Naive thymus-derived CD4-positive, alpha-beta T cell (primary cell): ENCODE measurements at regions not wholly inside any gene's neighbourhood (a gene's known extent, or its start where the extent isn't known, plus 50 kb on each side); places are given as distances from the start of the nearest gene placed in this dataset.
"Not testable (repeated sequence)": the region's sequence is repeated elsewhere in the genome, so short reads cannot be mapped to it uniquely, and the experiment has no call there.

ENCODE experiments used
- ATAC-seq: fragments of 150-1000 bp; cut with Tn5 transposase; 2 replicates; pipeline ENCODE4 v1.10.0; 2021; ENCODE audit warnings: mild to moderate bottlenecking, moderate library complexity
- CTCF ChIA-PET: fragments of 350-600 bp; sonication (Branson Sonifier 250); formaldehyde crosslinking; loops from one replicate; lab custom pipeline; 2021; ENCODE audit warnings: antibody characterized with exemption; lab: Charles Lee
- POLR2A ChIA-PET: fragments of 350-600 bp; sonication (Branson Sonifier 250); formaldehyde crosslinking; loops from one replicate; lab custom pipeline; 2021; ENCODE audit warnings: antibody characterized with exemption, inconsistent platforms; lab: Charles Lee
- DNase-seq, 9 donors: peaks; one replicate each; pipeline versions ENCODE4 v3.0.0 to v3.0.0-alpha.2; 2020 to 2022; ENCODE audit warnings: mixed read lengths in 1 of 9
- H3K27ac ChIP-seq: one replicate; pipeline ENCODE4 v1.7.0; 2013; ENCODE audit warnings: mild to moderate bottlenecking, low read depth, low read length, moderate library complexity
- H3K27me3 ChIP-seq, 2 donors: one replicate each; pipeline ENCODE4 v1.7.0; 2013; ENCODE audit warnings: low read length in 2 of 2, mild to moderate bottlenecking in 2 of 2, moderate library complexity in 2 of 2; ENCODE audit not compliant: control insufficient read depth in 2 of 2, insufficient read depth in 2 of 2
- H3K36me3 ChIP-seq, 3 experiments: 1 replicate in 2 of 3; 2 replicates in 1 of 3; pipeline ENCODE4 v1.7.0; 2013; ENCODE audit warnings: low read length in 3 of 3, mild to moderate bottlenecking in 3 of 3, moderate library complexity in 1 of 3; ENCODE audit not compliant: insufficient read depth in 3 of 3, control insufficient read depth in 2 of 3
- H3K4me1 ChIP-seq, 2 donors: one replicate each; pipeline ENCODE4 v1.7.0; 2013; ENCODE audit warnings: low read length in 2 of 2, mild to moderate bottlenecking in 2 of 2, moderate library complexity in 1 of 2; ENCODE audit not compliant: control insufficient read depth in 2 of 2, insufficient read depth in 2 of 2
- H3K4me3 ChIP-seq: 2 replicates; pipeline ENCODE4 v1.7.0; 2013; ENCODE audit warnings: mild to moderate bottlenecking, low read length
- H3K9me3 ChIP-seq, 3 experiments: 1 replicate in 2 of 3; 2 replicates in 1 of 3; pipeline ENCODE4 v1.7.0; 2013; ENCODE audit warnings: low read length in 3 of 3; ENCODE audit not compliant: control insufficient read depth in 2 of 3
- H3K27ac Mint-ChIP-seq, 9 donors: one replicate each; pipeline ENCODE4 v1.8.0; 2020 to 2022; ENCODE audit warnings: mixed read lengths in 9 of 9, mild to moderate bottlenecking in 8 of 9, moderate library complexity in 5 of 9, inconsistent platforms in 2 of 9
- H3K27me3 Mint-ChIP-seq, 5 donors: one replicate each; pipeline ENCODE4 v1.8.0; 2021 to 2022; ENCODE audit warnings: mixed read lengths in 5 of 5, mild to moderate bottlenecking in 1 of 5
- H3K36me3 Mint-ChIP-seq, 5 donors: one replicate each; pipeline ENCODE4 v1.8.0; 2020 to 2022; ENCODE audit warnings: mixed read lengths in 5 of 5, mild to moderate bottlenecking in 3 of 5, inconsistent platforms in 1 of 5
- H3K4me1 Mint-ChIP-seq, 7 donors: one replicate each; pipeline ENCODE4 v1.8.0; 2020 to 2022; ENCODE audit warnings: mixed read lengths in 7 of 7, mild to moderate bottlenecking in 3 of 7, inconsistent platforms in 1 of 7
- H3K4me3 Mint-ChIP-seq, 10 donors: one replicate each; pipeline ENCODE4 v1.8.0; 2020 to 2022; ENCODE audit warnings: mild to moderate bottlenecking in 10 of 10, mixed read lengths in 10 of 10, moderate library complexity in 6 of 10, inconsistent platforms in 2 of 10
- H3K9me3 Mint-ChIP-seq, 11 donors: one replicate each; pipeline ENCODE4 v1.8.0; 2020 to 2022; ENCODE audit warnings: mixed read lengths in 11 of 11, mild to moderate bottlenecking in 4 of 11, inconsistent platforms in 1 of 11, moderate library complexity in 1 of 11
- intact Hi-C, 2 donors: fragments of 100-400 bp; cut with micrococcal nuclease; formaldehyde crosslinking; loops; one replicate each; pipeline ENCODE4 v1.15.1; 2023

GRCh38 chr7:8338206-8338605 lies 76.2 kb upstream of the ICA1 start:
- POLR2A ChIA-PET: no interaction called here

GRCh38 chr7:8343556-8343955 lies 81.6 kb upstream of the ICA1 start:
- no peak overlapping the region for H3K27ac Mint-ChIP-seq
- no peaks in the 10 kb centered on the region for H3K4me1 ChIP-seq
- intact Hi-C loops: no loop called here
- H3K4me3 Mint-ChIP-seq: no peak overlapping the region
- H3K9me3 ChIP-seq: no peaks in the 10 kb centered on the region
- no peak overlapping the region for H3K4me3 ChIP-seq
- ATAC-seq (no peak), DNase-seq (no peak)
- no peaks in the 10 kb centered on the region for H3K27me3 ChIP-seq
- peaks cover 0 to 6% (median 0%) of the 10 kb centered on the region in 5 donors for H3K36me3 Mint-ChIP-seq
- no peaks in the 10 kb centered on the region for H3K4me1 Mint-ChIP-seq
- no peaks in the 10 kb centered on the region for H3K36me3 ChIP-seq
- peaks cover 0 to 12% (median 0%) of the 10 kb centered on the region in 11 donors for H3K9me3 Mint-ChIP-seq
- POLR2A ChIA-PET: no interaction called here
- CTCF ChIA-PET: interaction anchor here (0.5 kb wide), 1 partner anchor 1828 kb away, joined by 3 read pairs; no protein-coding TSS in a partner anchor
- no peak overlapping the region for H3K27ac ChIP-seq
- peaks cover 4 to 27% (median 18%) of the 10 kb centered on the region in 5 donors for H3K27me3 Mint-ChIP-seq

More at GRCh38 chr7:8338206-8338605, 76.2 kb upstream of the ICA1 start:
- Mint-ChIP-seq H3K27ac (no peak overlapping the region), H3K36me3 (no peaks in the 10 kb centered on the region), H3K4me3 (no peak overlapping the region), H3K27me3 (peaks cover 2 to 16% (median 9%) of the 10 kb centered on the region in 5 donors), H3K9me3 (peaks cover 0 to 3% (median 0%) of the 10 kb centered on the region in 11 donors), H3K4me1 (no peaks in the 10 kb centered on the region)
- CTCF ChIA-PET: no interaction called here
- H3K27ac ChIP-seq: no peak overlapping the region
- H3K4me1 ChIP-seq: no peaks in the 10 kb centered on the region
- DNase-seq (no peak), ATAC-seq (no peak)
- H3K9me3 ChIP-seq: no peaks in the 10 kb centered on the region
- intact Hi-C loops: no loop called here
- no peak overlapping the region for H3K4me3 ChIP-seq
- H3K36me3 ChIP-seq: no peaks in the 10 kb centered on the region
- no peaks in the 10 kb centered on the region for H3K27me3 ChIP-seq

- H3K4me1 Mint-ChIP-seq, POLR2A ChIA-PET, intact Hi-C loops, DNase-seq, H3K27ac Mint-ChIP-seq, CTCF ChIA-PET, ATAC-seq, H3K27ac ChIP-seq, H3K27me3 ChIP-seq, H3K36me3 ChIP-seq, H3K4me1 ChIP-seq, H3K36me3 Mint-ChIP-seq, H3K4me3 Mint-ChIP-seq, H3K9me3 ChIP-seq, H3K4me3 ChIP-seq: not testable (repeated sequence)
- peaks cover 0 to 12% (median 0%) of the 10 kb centered on the region in 11 donors for H3K9me3 Mint-ChIP-seq
- peaks cover 2 to 27% (median 26%) of the 10 kb centered on the region in 5 donors for H3K27me3 Mint-ChIP-seq
Measured at GRCh38 chr7:8347395-8347794, 85.4 kb upstream of the ICA1 start.

- H3K4me1 ChIP-seq, H3K4me3 ChIP-seq, H3K27ac Mint-ChIP-seq, H3K27ac ChIP-seq, H3K27me3 ChIP-seq, CTCF ChIA-PET, DNase-seq, H3K4me1 Mint-ChIP-seq, ATAC-seq, H3K4me3 Mint-ChIP-seq, H3K36me3 ChIP-seq, POLR2A ChIA-PET, H3K36me3 Mint-ChIP-seq, H3K9me3 ChIP-seq, H3K9me3 Mint-ChIP-seq, intact Hi-C loops: not testable (repeated sequence)
- peaks cover 0 to 22% (median 10%) of the 10 kb centered on the region in 5 donors for H3K27me3 Mint-ChIP-seq
Measured at GRCh38 chr7:8351654-8352053, 81.8 kb upstream of the NXPH1 start.

GRCh38 chr7:8353991-8354390 lies 79.4 kb upstream of the NXPH1 start:
- H3K9me3 ChIP-seq: no peaks in the 10 kb centered on the region
- H3K4me3 ChIP-seq: no peak overlapping the region
- intact Hi-C loops: no loop called here
- no peaks in the 10 kb centered on the region for H3K36me3 ChIP-seq
- ATAC-seq (no peak), DNase-seq (no peak)
- ChIA-PET CTCF (no interaction called here), POLR2A (no interaction called here)
- no peaks in the 10 kb centered on the region for H3K36me3 Mint-ChIP-seq
- no peak overlapping the region for H3K27ac Mint-ChIP-seq
- peaks cover 0 to 23% (median 11%) of the 10 kb centered on the region in 5 donors for H3K27me3 Mint-ChIP-seq
- no peaks in the 10 kb centered on the region for H3K4me1 Mint-ChIP-seq
- H3K27ac ChIP-seq: no peak overlapping the region
- peaks cover 0 to 4% (median 0%) of the 10 kb centered on the region in 11 donors for H3K9me3 Mint-ChIP-seq
- no peaks in the 10 kb centered on the region for H3K4me1 ChIP-seq
- H3K27me3 ChIP-seq: no peaks in the 10 kb centered on the region
- no peak overlapping the region for H3K4me3 Mint-ChIP-seq

- no peak overlapping the region for H3K27ac Mint-ChIP-seq
- ChIA-PET POLR2A (no interaction called here), CTCF (no interaction called here)
- ATAC-seq (no peak), DNase-seq (no peak)
- Histone ChIP-seq H3K27ac (no peak overlapping the region), H3K9me3 (no peaks in the 10 kb centered on the region), H3K4me3 (no peak overlapping the region), H3K36me3 (no peaks in the 10 kb centered on the region), H3K4me1 (no peaks in the 10 kb centered on the region), H3K27me3 (no peaks in the 10 kb centered on the region)
- no peaks in the 10 kb centered on the region for H3K36me3 Mint-ChIP-seq
- H3K27me3 Mint-ChIP-seq: peaks cover 0 to 25% (median 14%) of the 10 kb centered on the region in 5 donors
- no peaks in the 10 kb centered on the region for H3K4me1 Mint-ChIP-seq
- intact Hi-C loops: no loop called here
- H3K4me3 Mint-ChIP-seq: no peak overlapping the region
- peaks cover 0 to 9% (median 0%) of the 10 kb centered on the region in 11 donors for H3K9me3 Mint-ChIP-seq
Measured at GRCh38 chr7:8354503-8354902, 78.9 kb upstream of the NXPH1 start.

- DNase-seq (no peak), ATAC-seq (no peak)
- H3K27me3 ChIP-seq: no peaks in the 10 kb centered on the region
- CTCF ChIA-PET: no interaction called here
- no peaks in the 10 kb centered on the region for H3K4me1 ChIP-seq
- H3K27ac Mint-ChIP-seq: no peak overlapping the region
- H3K9me3 ChIP-seq: no peaks in the 10 kb centered on the region
- no peak overlapping the region for H3K4me3 ChIP-seq
- no peaks in the 10 kb centered on the region for H3K36me3 Mint-ChIP-seq
- H3K4me3 Mint-ChIP-seq: no peak overlapping the region
- intact Hi-C loops: no loop called here
- H3K36me3 ChIP-seq: no peaks in the 10 kb centered on the region
- no peak overlapping the region for H3K27ac ChIP-seq
- H3K9me3 Mint-ChIP-seq: peaks cover 0 to 16% (median 0%) of the 10 kb centered on the region in 11 donors
- POLR2A ChIA-PET: no interaction called here
- no peaks in the 10 kb centered on the region for H3K4me1 Mint-ChIP-seq
- H3K27me3 Mint-ChIP-seq: peaks cover 3 to 32% (median 18%) of the 10 kb centered on the region in 5 donors
Measured at GRCh38 chr7:8356071-8356470, 77.3 kb upstream of the NXPH1 start.
